Prostate gland (tissue), 2 donors: ENCODE measurements at regions not wholly inside any gene's neighbourhood (a gene's known extent, or its start where the extent isn't known, plus 50 kb on each side); places are given as distances from the start of the nearest gene placed in this dataset.

Source experiments
- POLR2A ChIP-seq: fragments of 450-650 bp; IDR thresholded peaks from one replicate; pipeline ENCODE4 v1.6.1; 2016; ENCODE audit warnings: antibody characterized with exemption, mild to moderate bottlenecking
- POLR2AphosphoS5 ChIP-seq: sonication (generic); formaldehyde crosslinking; IDR thresholded peaks from one replicate; pipeline ENCODE4 v1.6.1; 2017; ENCODE audit warnings: antibody characterized with exemption
- TF ChIP-seq, protein P1 (sequence below), 4 experiments: fragments of 200-600 bp in 2 of 4; fragments of 450-650 bp in 2 of 4; sonication (generic) in 2 of 4; IDR thresholded peaks; 1 replicate in 3 of 4; 2 replicates in 1 of 4; pipeline ENCODE4 v1.5.1; 2016 to 2019; ENCODE audit warnings: antibody characterized with exemption in 4 of 4, mild to moderate bottlenecking in 2 of 4, moderate library complexity in 2 of 4

DNA sequence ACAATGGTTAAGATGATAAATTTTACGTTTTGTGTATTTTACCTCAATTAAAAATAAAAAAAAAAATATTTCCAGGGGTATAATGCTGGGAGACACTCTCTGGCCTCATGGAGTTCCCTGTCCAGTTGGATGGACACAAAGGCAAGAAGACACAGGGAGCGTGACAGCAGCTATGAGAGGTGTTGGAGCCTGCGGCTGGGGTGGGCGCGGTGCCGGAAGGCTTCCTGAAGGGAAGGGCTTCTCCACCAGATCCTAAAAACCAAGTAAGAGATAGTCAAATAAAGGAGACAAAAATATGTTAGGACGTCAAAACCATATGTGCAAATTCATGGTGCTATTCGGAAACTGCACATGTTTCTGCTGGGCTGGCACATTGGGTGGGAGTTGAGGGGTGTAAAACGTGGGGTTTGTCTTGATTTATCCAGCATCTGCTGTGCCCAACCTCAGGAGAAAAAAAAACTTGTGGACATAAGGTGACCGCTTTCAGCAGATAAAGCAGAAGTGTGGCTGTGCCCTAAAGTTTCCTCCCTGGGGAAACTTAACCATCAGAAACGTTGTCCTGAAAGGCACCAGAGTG lies 467.6 kb downstream of the RNF144A start:
- TF ChIP-seq, protein P1, sequence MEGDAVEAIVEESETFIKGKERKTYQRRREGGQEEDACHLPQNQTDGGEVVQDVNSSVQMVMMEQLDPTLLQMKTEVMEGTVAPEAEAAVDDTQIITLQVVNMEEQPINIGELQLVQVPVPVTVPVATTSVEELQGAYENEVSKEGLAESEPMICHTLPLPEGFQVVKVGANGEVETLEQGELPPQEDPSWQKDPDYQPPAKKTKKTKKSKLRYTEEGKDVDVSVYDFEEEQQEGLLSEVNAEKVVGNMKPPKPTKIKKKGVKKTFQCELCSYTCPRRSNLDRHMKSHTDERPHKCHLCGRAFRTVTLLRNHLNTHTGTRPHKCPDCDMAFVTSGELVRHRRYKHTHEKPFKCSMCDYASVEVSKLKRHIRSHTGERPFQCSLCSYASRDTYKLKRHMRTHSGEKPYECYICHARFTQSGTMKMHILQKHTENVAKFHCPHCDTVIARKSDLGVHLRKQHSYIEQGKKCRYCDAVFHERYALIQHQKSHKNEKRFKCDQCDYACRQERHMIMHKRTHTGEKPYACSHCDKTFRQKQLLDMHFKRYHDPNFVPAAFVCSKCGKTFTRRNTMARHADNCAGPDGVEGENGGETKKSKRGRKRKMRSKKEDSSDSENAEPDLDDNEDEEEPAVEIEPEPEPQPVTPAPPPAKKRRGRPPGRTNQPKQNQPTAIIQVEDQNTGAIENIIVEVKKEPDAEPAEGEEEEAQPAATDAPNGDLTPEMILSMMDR (IDR thresholded peaks at IDR 0.05): no peak
- TF ChIP-seq POLR2AphosphoS5 (no peak), POLR2A (no peak)
